Common myeloid progenitor, CD34-positive (primary cell): ENCODE measurements at regions not wholly inside any gene's neighbourhood (a gene's known extent, or its start where the extent isn't known, plus 50 kb on each side); places are given as distances from the start of the nearest gene placed in this dataset.

Experiments used
- CTCF ChIA-PET: fragments of 350-600 bp; sonication (Branson Sonifier 250); formaldehyde crosslinking; loops from one replicate; lab custom pipeline; 2021; ENCODE audit warnings: antibody characterized with exemption; lab: Charles Lee
- POLR2A ChIA-PET: fragments of 350-600 bp; sonication (Branson Sonifier 250); formaldehyde crosslinking; loops from one replicate; lab custom pipeline; 2021; ENCODE audit warnings: antibody characterized with exemption; lab: Charles Lee
- DNase-seq, 3 donors: peaks; one replicate each; pipeline versions ENCODE4 v3.0.0 to v3.0.0-alpha.2; 2013
- H3K27ac ChIP-seq, 2 experiments: 1 replicate in 1 of 2; 2 replicates in 1 of 2; pipeline ENCODE4 v1.7.0; 2013; ENCODE audit warnings: inconsistent platforms in 2 of 2, low read length in 2 of 2, mild to moderate bottlenecking in 2 of 2, low read depth in 1 of 2, moderate library complexity in 1 of 2; ENCODE audit not compliant: severe bottlenecking in 2 of 2, insufficient read depth in 1 of 2, poor library complexity in 1 of 2
- H3K27me3 ChIP-seq, 5 experiments: replicated peaks in 2 of 5; 1 replicate in 3 of 5; 2 replicates in 2 of 5; pipeline versions ENCODE4 v1.6.1 to v1.7.0; 2013; ENCODE audit warnings: low read length in 4 of 5, mild to moderate bottlenecking in 2 of 5, moderate library complexity in 2 of 5, inconsistent platforms in 1 of 5; ENCODE audit not compliant: insufficient read depth in 5 of 5, control insufficient read depth in 4 of 5
- H3K36me3 ChIP-seq, 4 experiments: 1 replicate in 2 of 4; 2 replicates in 2 of 4; pipeline versions ENCODE4 v1.6.1 to v1.7.0; 2013; ENCODE audit warnings: low read length in 3 of 4, control low read depth in 1 of 4, mild to moderate bottlenecking in 1 of 4; ENCODE audit not compliant: control insufficient read depth in 4 of 4, insufficient read depth in 4 of 4
- H3K4me1 ChIP-seq, 4 experiments: 1 replicate in 3 of 4; 2 replicates in 1 of 4; pipeline versions ENCODE4 v1.6.1 to v1.7.1; 2013; ENCODE audit warnings: low read length in 3 of 4, mild to moderate bottlenecking in 3 of 4, control low read depth in 1 of 4, inconsistent platforms in 1 of 4, moderate library complexity in 1 of 4; ENCODE audit not compliant: control insufficient read depth in 4 of 4, insufficient read depth in 4 of 4; ENCODE audit errors: control extremely low read depth in 1 of 4
- H3K4me3 ChIP-seq, 7 experiments: 1 replicate in 4 of 7; 2 replicates in 3 of 7; pipeline versions ENCODE4 v1.5.1 to v1.7.0; 2013; ENCODE audit warnings: mild to moderate bottlenecking in 7 of 7, low read length in 6 of 7, moderate library complexity in 6 of 7, inconsistent platforms in 2 of 7, low read depth in 2 of 7, control low read depth in 1 of 7; ENCODE audit not compliant: insufficient read depth in 4 of 7, control insufficient read depth in 1 of 7; ENCODE audit errors: extremely low read depth in 1 of 7
- H3K9me3 ChIP-seq, 5 experiments: 1 replicate in 4 of 5; 2 replicates in 1 of 5; pipeline versions ENCODE4 v1.6.1 to v1.7.1; 2013; ENCODE audit warnings: low read length in 4 of 5, mild to moderate bottlenecking in 2 of 5, inconsistent platforms in 1 of 5, low read depth in 1 of 5, moderate library complexity in 1 of 5; ENCODE audit not compliant: control insufficient read depth in 4 of 5, insufficient read depth in 2 of 5; ENCODE audit errors: control extremely low read depth in 1 of 5
- WGBS: methylation state at CpG from one replicate; pipeline ENCODE4 v1.1.5; 2013; ENCODE audit not compliant: insufficient coverage; 5-methylcytosine and 5-hydroxymethylcytosine counted together

- no peak overlapping the region for H3K4me3 ChIP-seq
- WGBS = no CpG with 5 or more reads among the region's 1 CpG
- H3K36me3 ChIP-seq = no peaks in the 10 kb centered on the region
- no peaks in the 10 kb centered on the region for H3K4me1 ChIP-seq
- H3K9me3 ChIP-seq = no peaks in the 10 kb centered on the region
- H3K27ac ChIP-seq = no peak overlapping the region
- no peak for DNase-seq
- H3K27me3 ChIP-seq = peaks cover 0 to 1% (median 0%) of the 10 kb centered on the region in 5 experiments
- ChIA-PET POLR2A (no interaction called here), CTCF (no interaction called here)
These were observed 211.6 kb upstream of the MPDZ start for GRCh38 chr9:13491138-13491492.

GRCh38 chr9:13487936-13488335 lies 208.4 kb upstream of the MPDZ start:
- no peak overlapping the region for H3K4me3 ChIP-seq
- POLR2A ChIA-PET = no interaction called here
- no peaks in the 10 kb centered on the region for H3K36me3 ChIP-seq
- H3K27me3 ChIP-seq = peaks cover 0 to 1% (median 0%) of the 10 kb centered on the region in 5 experiments
- no peak for DNase-seq
- H3K9me3 ChIP-seq = no peaks in the 10 kb centered on the region
- H3K27ac ChIP-seq = no peak overlapping the region
- CTCF ChIA-PET = no interaction called here
- WGBS = 95% methylated on average over 5 of the region's 6 CpGs
- H3K4me1 ChIP-seq = no peaks in the 10 kb centered on the region

GRCh38 chr9:13487498-13487897 lies 208.0 kb upstream of the MPDZ start:
- 86% methylated on average over 1 of the region's 2 CpGs for WGBS
- no peak overlapping the region for H3K4me3 ChIP-seq
- no peaks in the 10 kb centered on the region for H3K9me3 ChIP-seq
- DNase-seq = no peak
- H3K27me3 ChIP-seq = peaks cover 0 to 1% (median 0%) of the 10 kb centered on the region in 5 experiments
- CTCF ChIA-PET = no interaction called here
- POLR2A ChIA-PET = no interaction called here
- H3K36me3 ChIP-seq = no peaks in the 10 kb centered on the region
- H3K4me1 ChIP-seq = no peaks in the 10 kb centered on the region
- H3K27ac ChIP-seq = no peak overlapping the region

- Histone ChIP-seq H3K27ac (no peak overlapping the region), H3K4me1 (no peaks in the 10 kb centered on the region), H3K9me3 (no peaks in the 10 kb centered on the region), H3K27me3 (peaks cover 0 to 1% (median 0%) of the 10 kb centered on the region in 5 experiments), H3K4me3 (no peak overlapping the region), H3K36me3 (no peaks in the 10 kb centered on the region)
- 87% methylated on average over 5 of the region's 5 CpGs for WGBS
- CTCF ChIA-PET = no interaction called here
- POLR2A ChIA-PET = no interaction called here
- DNase-seq = no peak
These were observed 207.6 kb upstream of the MPDZ start for GRCh38 chr9:13487071-13487470.

- WGBS = 90% methylated on average over 2 of the region's 3 CpGs
- Histone ChIP-seq H3K27me3 (peaks cover 0 to 4% (median 0%) of the 10 kb centered on the region in 5 experiments), H3K36me3 (no peaks in the 10 kb centered on the region), H3K4me3 (no peak overlapping the region), H3K4me1 (no peaks in the 10 kb centered on the region), H3K9me3 (no peaks in the 10 kb centered on the region), H3K27ac (no peak overlapping the region)
- no peak for DNase-seq
- POLR2A ChIA-PET = no interaction called here
- CTCF ChIA-PET = no interaction called here
These were observed 205.6 kb upstream of the MPDZ start for GRCh38 chr9:13485068-13485596.

GRCh38 chr9:13484186-13484585 lies 204.7 kb upstream of the MPDZ start:
- peaks cover 0 to 4% (median 0%) of the 10 kb centered on the region in 5 experiments for H3K27me3 ChIP-seq
- ChIA-PET CTCF (no interaction called here), POLR2A (no interaction called here)
- H3K4me1 ChIP-seq = no peaks in the 10 kb centered on the region
- no peak for DNase-seq
- no peak overlapping the region for H3K4me3 ChIP-seq
- no peaks in the 10 kb centered on the region for H3K36me3 ChIP-seq
- no peak overlapping the region for H3K27ac ChIP-seq
- no peaks in the 10 kb centered on the region for H3K9me3 ChIP-seq
- WGBS = no CpG with 5 or more reads among the region's 3 CpGs

- no peak for DNase-seq
- no peaks in the 10 kb centered on the region for H3K36me3 ChIP-seq
- H3K27me3 ChIP-seq = peaks cover 0 to 4% (median 0%) of the 10 kb centered on the region in 5 experiments
- H3K27ac ChIP-seq = no peak overlapping the region
- H3K4me1 ChIP-seq = no peaks in the 10 kb centered on the region
- peaks cover 0 to 4% (median 0%) of the 10 kb centered on the region in 5 experiments for H3K9me3 ChIP-seq
- ChIA-PET POLR2A (no interaction called here), CTCF (no interaction called here)
- H3K4me3 ChIP-seq = no peak overlapping the region
These were observed 201.8 kb upstream of the MPDZ start for GRCh38 chr9:13481274-13481673.
